NT2/D1 (cell line): ENCODE measurements at regions not wholly inside any gene's neighbourhood (a gene's known extent, or its start where the extent isn't known, plus 50 kb on each side); places are given as distances from the start of the nearest gene placed in this dataset.

ENCODE experiments used
- SUZ12 ChIP-seq: IDR thresholded peaks from 2 replicates; pipeline ENCODE4 v1.6.1; 2011; ENCODE audit not compliant: insufficient read length, insufficient read depth; ENCODE audit errors: extremely low read depth
- YY1 ChIP-seq: IDR thresholded peaks from 2 replicates; pipeline ENCODE4 v1.6.1; 2011; ENCODE audit not compliant: insufficient read length, insufficient read depth
- ZNF274 ChIP-seq: IDR thresholded peaks from 2 replicates; pipeline ENCODE4 v1.6.1; 2011; ENCODE audit warnings: mild to moderate bottlenecking, low read depth, low read length

DNA sequence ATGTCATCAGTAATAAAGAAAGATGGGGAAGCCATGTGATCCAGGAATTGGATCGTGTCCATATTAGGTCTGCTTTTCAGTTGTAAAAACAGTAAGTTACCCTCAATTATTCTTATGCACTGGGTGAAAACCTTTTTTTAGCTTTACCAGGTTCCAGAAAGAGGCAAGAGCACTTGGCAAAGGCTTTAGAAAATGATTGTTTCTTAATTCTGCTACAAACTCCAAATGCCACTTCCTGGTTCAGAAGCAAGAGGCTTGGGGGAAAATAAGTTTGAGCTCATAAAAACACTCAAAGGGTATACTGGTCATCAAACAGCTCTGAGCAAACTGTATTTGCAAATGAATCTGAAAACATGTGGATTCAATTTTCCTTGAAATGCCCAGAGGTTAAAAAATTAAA, 615.6 kb downstream of the EBF1 start:
- TF ChIP-seq ZNF274 (no peak), YY1 (no peak), SUZ12 (no peak)
